Muscle of leg (tissue), 3 donors: ENCODE measurements at regions not wholly inside any gene's neighbourhood (a gene's known extent, or its start where the extent isn't known, plus 50 kb on each side); places are given as distances from the start of the nearest gene placed in this dataset.

Experiments used
- DNase-seq: peaks from one replicate; pipeline ENCODE4 v3.0.0; 2013
- H3K27ac ChIP-seq: one replicate; pipeline ENCODE4 v1.5.1; 2013; ENCODE audit warnings: mild to moderate bottlenecking, low read length, control low read depth
- H3K27me3 ChIP-seq: one replicate; pipeline ENCODE4 v1.6.1; 2013; ENCODE audit warnings: low read length; ENCODE audit not compliant: control insufficient read depth, insufficient read depth
- H3K36me3 ChIP-seq: one replicate; pipeline ENCODE4 v1.6.1; 2013; ENCODE audit warnings: low read length; ENCODE audit not compliant: control insufficient read depth, insufficient read depth
- H3K4me1 ChIP-seq: one replicate; pipeline ENCODE4 v1.6.1; 2013; ENCODE audit warnings: low read length; ENCODE audit not compliant: control insufficient read depth, insufficient read depth
- H3K4me3 ChIP-seq: one replicate; pipeline ENCODE4 v1.5.1; 2013; ENCODE audit warnings: low read length, control low read depth
- H3K9me3 ChIP-seq: replicated peaks from 2 replicates; pipeline ENCODE4 v1.6.1; 2013; ENCODE audit warnings: low read depth, low read length; ENCODE audit not compliant: control insufficient read depth
- WGBS: methylation state at CpG from one replicate; pipeline ENCODE4 v1.1.5; 2013; ENCODE audit warnings: missing lambda C conversion rate; ENCODE audit not compliant: insufficient coverage; 5-methylcytosine and 5-hydroxymethylcytosine counted together

DNA sequence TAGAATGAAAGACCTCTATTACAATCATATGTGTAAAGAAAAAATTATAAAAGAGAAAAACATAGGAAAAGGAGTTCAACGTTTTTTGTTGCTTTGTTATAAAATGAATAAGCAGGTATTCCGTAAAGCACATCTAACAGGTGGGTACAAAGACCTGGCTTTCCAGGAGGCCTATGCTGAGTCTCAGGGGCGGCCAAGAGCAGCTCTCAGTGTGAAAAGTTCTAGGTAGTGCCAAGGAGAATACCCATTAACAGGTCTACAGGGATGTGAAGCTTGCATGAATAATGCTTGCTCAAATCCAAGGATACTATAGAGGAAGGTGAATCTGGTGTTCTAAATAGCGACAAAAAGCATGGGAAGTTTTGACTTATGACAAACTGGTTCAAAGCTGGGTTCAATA lies 944.4 kb downstream of the PDHA2 start:
- 78% methylated on average over 4 of the region's 4 CpGs for WGBS
- DNase-seq = no peak
- Histone ChIP-seq H3K36me3 (no peaks in the 10 kb centered on the region), H3K4me3 (no peak overlapping the region), H3K4me1 (no peaks in the 10 kb centered on the region), H3K9me3 (no peaks in the 10 kb centered on the region), H3K27ac (no peak overlapping the region), H3K27me3 (no peaks in the 10 kb centered on the region)

DNA sequence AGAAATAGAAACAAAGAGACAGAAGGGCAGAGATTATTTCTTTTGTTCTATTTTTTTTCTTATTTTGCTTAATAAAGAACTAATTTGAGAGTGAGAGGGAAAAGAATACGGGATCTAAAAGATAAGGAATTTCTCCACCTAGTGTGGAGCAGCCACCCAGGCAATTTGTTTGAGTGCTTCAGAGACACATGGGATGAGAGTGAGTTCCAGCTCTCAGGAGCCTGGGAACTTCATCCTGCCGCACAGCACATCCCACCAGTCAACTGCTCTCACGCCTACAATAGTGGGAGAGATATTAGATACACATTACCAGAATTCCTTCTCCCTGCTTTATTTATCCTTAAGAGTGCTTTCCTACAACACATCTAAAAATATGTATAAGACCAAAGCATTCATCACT lies 946.4 kb downstream of the PDHA2 start:
- Histone ChIP-seq H3K27ac (no peak overlapping the region), H3K9me3 (no peaks in the 10 kb centered on the region), H3K4me3 (no peak overlapping the region), H3K27me3 (no peaks in the 10 kb centered on the region), H3K36me3 (no peaks in the 10 kb centered on the region), H3K4me1 (no peaks in the 10 kb centered on the region)
- WGBS = no CpG with 5 or more reads among the region's 3 CpGs
- no peak for DNase-seq

DNA sequence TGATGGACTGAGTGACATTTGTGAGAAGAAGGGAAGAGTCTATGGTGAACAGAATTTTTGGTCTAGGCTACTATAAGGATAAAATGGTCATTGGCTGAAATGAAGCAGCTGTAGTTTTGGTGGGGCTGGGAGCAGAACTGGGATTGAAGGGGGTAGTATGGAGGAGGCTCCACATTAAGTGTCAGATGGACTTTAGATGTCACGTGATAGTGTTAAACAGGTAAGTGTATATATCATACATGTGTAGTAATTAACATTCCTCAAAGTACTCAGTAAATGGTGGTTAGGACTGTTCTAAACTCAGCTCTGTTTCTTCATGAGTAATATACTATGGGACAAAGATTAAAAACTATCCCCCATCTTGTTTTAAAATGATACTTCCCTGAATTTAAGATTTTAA lies 947.9 kb downstream of the PDHA2 start:
- H3K9me3 ChIP-seq = no peaks in the 10 kb centered on the region

DNA sequence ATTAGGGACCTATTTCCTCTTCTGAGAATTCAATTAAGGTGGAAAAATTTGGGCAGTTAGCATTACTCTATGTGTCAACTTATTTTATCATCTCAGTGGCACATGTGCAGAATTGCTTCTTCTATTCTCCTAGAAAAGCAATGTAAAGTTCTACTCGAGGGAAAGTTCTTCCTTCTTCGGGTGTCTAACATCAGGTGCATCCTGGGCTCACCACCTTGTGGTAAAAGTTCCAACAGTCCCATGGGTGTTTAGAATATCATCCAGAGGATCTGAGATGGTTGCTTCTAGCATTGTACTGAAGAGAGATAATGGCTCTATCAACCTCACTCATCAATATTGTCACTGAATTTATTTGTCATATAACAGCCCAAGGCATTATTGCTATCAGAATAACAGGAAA lies 969.7 kb downstream of the PDHA2 start:
- no peaks in the 10 kb centered on the region for H3K9me3 ChIP-seq
- no peak overlapping the region for H3K4me3 ChIP-seq
- H3K36me3 ChIP-seq = no peaks in the 10 kb centered on the region
- no peak overlapping the region for H3K27ac ChIP-seq
- H3K4me1 ChIP-seq = no peaks in the 10 kb centered on the region
- no CpG with 5 or more reads among the region's 2 CpGs for WGBS
- no peaks in the 10 kb centered on the region for H3K27me3 ChIP-seq
- DNase-seq = no peak

More for the DNA sequence above, 947.9 kb downstream of the PDHA2 start:
- H3K27me3 ChIP-seq = no peaks in the 10 kb centered on the region
- no peak overlapping the region for H3K27ac ChIP-seq
- no peaks in the 10 kb centered on the region for H3K36me3 ChIP-seq
- no peaks in the 10 kb centered on the region for H3K4me1 ChIP-seq
- no CpG with 5 or more reads among the region's 1 CpG for WGBS
- no peak for DNase-seq
- no peak overlapping the region for H3K4me3 ChIP-seq

DNA sequence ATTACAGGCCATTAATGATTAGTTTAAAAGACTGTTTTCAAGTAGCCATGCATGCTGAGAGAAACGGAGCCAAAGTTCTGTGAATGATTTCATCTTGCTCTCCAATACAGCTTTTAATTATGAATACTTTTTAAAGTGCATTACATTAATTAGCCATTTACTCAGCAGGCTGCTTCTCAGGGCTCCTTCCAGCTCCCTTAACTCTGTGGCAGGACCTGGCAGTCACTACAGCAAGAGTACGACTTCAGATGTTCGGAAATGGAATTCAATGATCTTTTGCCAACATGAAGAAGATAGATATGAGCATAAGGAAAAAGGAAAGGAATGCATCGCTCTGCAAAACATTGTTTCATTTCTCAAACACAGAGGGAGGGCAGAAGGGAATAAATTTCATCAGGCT lies 987.2 kb downstream of the PDHA2 start:
- WGBS = 20% methylated on average over 2 of the region's 4 CpGs

DNA sequence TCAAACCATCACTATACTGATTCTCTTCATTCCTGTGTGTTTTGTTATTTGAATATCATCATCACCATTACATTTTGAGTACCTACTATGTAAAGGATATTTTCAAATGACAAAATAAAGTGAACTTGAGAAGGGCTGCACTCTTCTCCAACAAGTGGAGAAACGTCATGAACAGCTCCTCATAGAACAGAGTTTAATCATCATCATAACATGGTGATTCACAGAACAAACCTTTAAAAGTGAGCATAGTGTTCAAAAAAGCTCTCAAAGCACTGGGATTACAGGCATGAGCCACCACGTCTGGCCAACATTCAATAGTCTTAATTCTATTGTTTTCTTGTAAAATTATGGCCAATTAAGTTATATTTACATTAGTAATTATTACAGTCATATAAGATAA lies 993.9 kb downstream of the PDHA2 start:
- H3K27ac ChIP-seq = no peak overlapping the region
- H3K4me1 ChIP-seq = no peaks in the 10 kb centered on the region
- DNase-seq = no peak
- no peaks in the 10 kb centered on the region for H3K36me3 ChIP-seq
- no CpG with 5 or more reads among the region's 2 CpGs for WGBS
- no peaks in the 10 kb centered on the region for H3K9me3 ChIP-seq
- no peaks in the 10 kb centered on the region for H3K27me3 ChIP-seq
- H3K4me3 ChIP-seq = no peak overlapping the region

More for the DNA sequence above, 987.2 kb downstream of the PDHA2 start:
- no peak overlapping the region for H3K27ac ChIP-seq
- DNase-seq = peak; percentile 32
- H3K4me3 ChIP-seq = no peak overlapping the region
- H3K27me3 ChIP-seq = no peaks in the 10 kb centered on the region
- H3K36me3 ChIP-seq = no peaks in the 10 kb centered on the region
- no peaks in the 10 kb centered on the region for H3K4me1 ChIP-seq
- H3K9me3 ChIP-seq = no peaks in the 10 kb centered on the region

DNA sequence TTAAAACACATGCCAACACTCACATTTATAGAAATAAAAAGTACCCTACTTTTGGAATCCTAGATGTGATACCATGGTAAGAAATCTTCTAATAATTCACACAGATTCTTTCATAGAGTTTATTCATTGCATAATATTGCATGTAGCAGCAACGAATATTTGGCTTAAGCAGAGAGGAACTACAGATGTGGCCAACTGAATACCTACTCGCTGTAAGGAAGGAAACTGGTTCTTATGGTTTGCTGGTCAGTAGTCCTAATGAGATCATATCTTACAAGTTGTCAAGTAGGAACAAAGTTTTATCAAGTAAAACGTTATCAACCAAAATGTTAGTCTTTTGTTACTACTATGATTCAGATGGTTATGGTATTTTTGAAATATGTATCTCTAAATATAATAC lies 996.1 kb downstream of the PDHA2 start:
- DNase-seq = no peak
- Histone ChIP-seq H3K4me1 (no peaks in the 10 kb centered on the region), H3K27ac (no peak overlapping the region), H3K9me3 (no peaks in the 10 kb centered on the region), H3K27me3 (no peaks in the 10 kb centered on the region), H3K4me3 (no peak overlapping the region), H3K36me3 (no peaks in the 10 kb centered on the region)
- no CpG with 5 or more reads among the region's 3 CpGs for WGBS

DNA sequence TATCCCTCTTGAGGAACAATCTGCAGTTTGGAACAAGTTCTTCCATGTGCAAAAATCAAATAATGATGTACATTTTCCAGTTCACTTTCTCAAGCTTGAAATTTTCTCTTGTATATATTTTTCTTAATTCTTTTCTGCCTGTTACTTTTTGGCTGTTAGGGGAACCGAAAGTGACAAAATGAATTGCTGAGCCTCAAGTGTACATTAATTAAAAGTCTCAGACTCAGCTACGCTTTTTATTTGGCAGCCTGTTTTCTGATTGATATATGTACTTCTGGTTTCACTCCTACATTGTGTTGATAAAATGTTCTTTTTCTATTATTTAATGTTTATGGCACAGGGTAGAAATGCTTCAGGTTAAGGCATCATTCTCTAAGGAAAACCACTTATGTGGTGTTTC lies 999.5 kb downstream of the PDHA2 start:
- DNase-seq = no peak
- WGBS = no CpG with 5 or more reads among the region's 2 CpGs
- H3K27ac ChIP-seq = no peak overlapping the region
- H3K4me3 ChIP-seq = no peak overlapping the region
- H3K27me3 ChIP-seq = no peaks in the 10 kb centered on the region
- H3K36me3 ChIP-seq = no peaks in the 10 kb centered on the region
- no peaks in the 10 kb centered on the region for H3K9me3 ChIP-seq
- no peaks in the 10 kb centered on the region for H3K4me1 ChIP-seq

DNA sequence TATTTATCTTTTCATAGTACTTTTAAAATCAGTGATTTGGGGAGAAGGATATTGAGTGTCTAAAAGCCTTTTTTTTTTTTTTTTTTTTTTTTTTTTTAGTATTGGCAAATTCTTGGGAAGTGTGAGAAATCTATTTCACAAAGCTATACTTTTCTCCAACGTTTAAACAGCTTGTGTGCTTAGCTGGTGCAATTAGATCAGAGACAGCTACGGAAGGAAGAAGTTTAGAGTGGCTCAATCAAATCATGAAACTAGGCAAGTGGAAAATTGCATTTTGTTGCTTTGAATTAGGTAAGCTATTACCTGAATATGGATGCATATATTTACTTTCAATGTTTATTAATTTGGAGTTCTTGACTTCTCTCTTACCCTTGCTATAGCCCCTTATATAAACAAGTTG lies 1001.9 kb downstream of the PDHA2 start:
- no peaks in the 10 kb centered on the region for H3K9me3 ChIP-seq
- H3K27me3 ChIP-seq = no peaks in the 10 kb centered on the region
- no peaks in the 10 kb centered on the region for H3K36me3 ChIP-seq
- WGBS = no CpG with 5 or more reads among the region's 2 CpGs
- no peak for DNase-seq
- H3K4me1 ChIP-seq = no peaks in the 10 kb centered on the region
- H3K27ac ChIP-seq = no peak overlapping the region
- no peak overlapping the region for H3K4me3 ChIP-seq

DNA sequence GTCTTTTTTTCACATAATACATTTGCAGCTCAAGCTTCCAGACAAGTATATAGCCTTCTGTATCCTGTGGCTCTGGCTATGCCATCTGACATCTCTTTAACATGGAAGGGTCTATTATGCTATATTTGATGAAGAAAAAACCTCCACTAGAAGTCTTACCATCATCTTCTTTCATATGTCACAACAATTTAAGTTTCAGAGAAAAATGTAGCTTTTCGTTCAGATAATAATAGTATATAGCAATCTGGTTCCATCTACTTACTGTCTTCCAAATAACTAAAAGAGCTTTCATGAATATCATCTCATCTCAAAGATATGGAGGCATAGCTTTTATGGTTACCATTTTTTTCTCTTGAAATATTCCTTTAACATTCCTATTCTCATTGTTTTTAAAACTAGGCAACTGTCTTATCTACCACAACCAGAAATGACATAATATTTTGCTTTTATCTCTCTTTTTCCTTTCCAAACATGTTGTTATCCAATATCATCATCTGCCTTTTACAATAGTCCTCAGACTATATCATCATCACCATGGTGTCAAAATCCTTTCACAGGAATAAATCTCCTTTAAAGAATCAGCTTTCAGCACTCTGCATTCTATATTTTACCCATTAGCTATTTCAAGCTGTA lies 1005.1 kb downstream of the PDHA2 start:
- H3K36me3 ChIP-seq = no peaks in the 10 kb centered on the region
- H3K4me1 ChIP-seq = no peaks in the 10 kb centered on the region
- DNase-seq = no peak
- no peak overlapping the region for H3K27ac ChIP-seq
- H3K4me3 ChIP-seq = no peak overlapping the region
- no peaks in the 10 kb centered on the region for H3K27me3 ChIP-seq
- WGBS = no CpG with 5 or more reads among the region's 1 CpG
- no peaks in the 10 kb centered on the region for H3K9me3 ChIP-seq

DNA sequence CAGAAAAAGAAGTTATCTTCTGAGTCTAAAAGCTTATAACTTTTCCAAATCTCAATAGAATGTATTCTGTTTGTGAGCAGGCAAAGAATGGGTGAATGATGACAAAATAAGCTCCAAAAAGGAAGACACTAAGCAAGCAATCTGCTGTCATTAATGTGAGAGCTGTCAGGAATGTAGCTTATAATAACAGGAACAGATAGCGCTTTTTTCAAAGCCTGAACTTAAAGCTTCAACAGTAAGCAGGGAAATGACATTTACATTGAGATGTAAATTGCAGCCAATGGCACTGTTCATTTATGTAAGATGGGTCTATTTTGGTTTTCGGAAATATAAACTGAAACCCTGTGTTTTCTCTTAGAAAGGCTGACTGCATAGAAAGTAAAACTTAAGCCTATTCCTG lies 1005.9 kb downstream of the PDHA2 start:
- DNase-seq = no peak
- Histone ChIP-seq H3K27ac (no peak overlapping the region), H3K9me3 (no peaks in the 10 kb centered on the region), H3K27me3 (no peaks in the 10 kb centered on the region), H3K36me3 (no peaks in the 10 kb centered on the region), H3K4me3 (no peak overlapping the region), H3K4me1 (no peaks in the 10 kb centered on the region)
- no CpG with 5 or more reads among the region's 2 CpGs for WGBS
